ENCODE measurements at regions not wholly inside any gene's neighbourhood (a gene's known extent, or its start where the extent isn't known, plus 50 kb on each side); places are given as distances from the start of the nearest gene placed in this dataset.

DNA sequence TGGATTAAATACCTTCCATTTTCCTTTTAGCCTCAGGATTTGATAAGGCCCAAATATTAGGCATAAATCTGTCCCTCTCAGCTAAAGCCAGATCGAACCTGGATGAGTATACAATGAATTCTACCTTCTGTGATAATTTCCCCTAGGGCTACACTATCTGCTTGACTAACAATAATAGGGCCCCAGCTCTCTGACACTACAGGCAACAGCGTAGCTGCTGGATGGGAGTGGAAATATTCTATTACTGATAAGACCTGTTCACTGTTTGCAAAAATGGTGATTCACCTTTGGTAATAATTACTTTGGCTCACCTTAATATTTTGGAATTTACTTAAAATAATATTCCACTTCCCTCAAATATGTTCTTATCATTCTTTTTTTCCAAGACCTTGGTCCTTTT is 644.2 kb upstream of the SEMA6A start:
- no peaks in the 10 kb centered on the region for H3K79me2 ChIP-seq (ENCODE audit: control insufficient read depth, insufficient read depth, low read length)
- SMC1A ChIA-PET (ENCODE audit: uncharacterized antibody, unreplicated experiment): no interaction called here
- H3K27ac ChIP-seq (ENCODE audit: control insufficient read depth, insufficient read depth): no peak overlapping the region
- no TSS peak for BruUV-seq (replicated peaks)
- TF ChIP-seq BMI1 (IDR thresholded peaks at IDR 0.05; ENCODE audit: borderline replicate concordance): no peak
- FAIRE-seq: no peak
- no peak overlapping the region for H3K4me2 ChIP-seq (ENCODE audit: control insufficient read depth, insufficient read depth)
- POLR2A ChIA-PET: no interaction called here
- H3K9me3 ChIP-seq (replicated peaks; ENCODE audit: control insufficient read depth, insufficient read depth, low read length): no peaks in the 10 kb centered on the region
- no peak overlapping the region for H2AFZ ChIP-seq (ENCODE audit: control insufficient read depth, low read depth, low read length)
- CTCF ChIA-PET: no interaction called here
- no peak for DNase-seq (ENCODE audit: low read depth, low spot score)
- in situ Hi-C loops (cut with MboI) (no loop called here), intact Hi-C loops (cut with micrococcal nuclease; ENCODE audit: unreplicated experiment) (no loop called here)
- 0% methylated on average over 2 of the region's 2 CpGs for WGBS (ENCODE audit: insufficient coverage, insufficient replicate concordance, low lambda C conversion rate, missing lambda C conversion rate)
- RAD21 ChIA-PET (ENCODE audit: unreplicated experiment): no interaction called here
- no peak overlapping the region for H3K9ac ChIP-seq (ENCODE audit: control insufficient read depth, insufficient read depth, low read length)
- no peaks in the 10 kb centered on the region for H3K27me3 ChIP-seq (replicated peaks in 1 of 2; ENCODE audit: control insufficient read depth in 2 of 2, insufficient read depth in 2 of 2, low read length in 1 of 2)
- H4K20me1 ChIP-seq (ENCODE audit: control insufficient read depth, insufficient read depth): no peaks in the 10 kb centered on the region
- H3K4me1 ChIP-seq (ENCODE audit: control insufficient read depth, insufficient read depth, low read length): no peaks in the 10 kb centered on the region
- H3K36me3 ChIP-seq (ENCODE audit: control insufficient read depth in 2 of 2, insufficient read depth in 2 of 2, low read length in 1 of 2): no peaks in the 10 kb centered on the region
- no peak for ATAC-seq
- no peak overlapping the region for H3K4me3 ChIP-seq

DNA sequence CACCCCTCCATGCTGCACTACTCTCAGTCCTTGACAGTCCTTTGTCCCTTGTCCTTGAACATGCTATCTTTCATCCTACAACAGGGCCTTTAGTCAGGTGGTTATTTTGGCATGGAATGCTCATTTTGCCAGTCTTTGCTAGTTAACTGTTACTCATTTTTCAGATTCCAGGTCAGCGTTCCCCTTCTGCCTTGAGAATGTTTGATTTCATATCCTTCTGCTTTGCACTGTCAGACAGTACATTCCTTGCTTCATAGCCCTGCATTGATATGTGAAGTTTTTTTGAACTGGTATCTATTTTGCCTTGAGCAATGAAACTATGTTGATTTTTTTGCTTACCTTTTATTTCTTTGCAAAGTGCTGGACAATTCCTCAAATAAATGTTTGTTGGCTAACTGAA is 638.2 kb upstream of the SEMA6A start:
- no peaks in the 10 kb centered on the region for H3K4me1 ChIP-seq (ENCODE audit: control insufficient read depth, insufficient read depth, low read length)
- DNase-seq (ENCODE audit: low read depth, low spot score) (no peak), FAIRE-seq (no peak), ATAC-seq (no peak)
- in situ Hi-C loops (cut with MboI): no loop called here
- no peak overlapping the region for H3K27ac ChIP-seq (ENCODE audit: control insufficient read depth, insufficient read depth)
- intact Hi-C loops (cut with micrococcal nuclease; ENCODE audit: unreplicated experiment): no loop called here
- H4K20me1 ChIP-seq (ENCODE audit: control insufficient read depth, insufficient read depth): no peaks in the 10 kb centered on the region
- POLR2A ChIA-PET: no interaction called here
- H3K36me3 ChIP-seq (ENCODE audit: control insufficient read depth in 2 of 2, insufficient read depth in 2 of 2, low read length in 1 of 2): no peaks in the 10 kb centered on the region
- no peaks in the 10 kb centered on the region for H3K9me3 ChIP-seq (replicated peaks; ENCODE audit: control insufficient read depth, insufficient read depth, low read length)
- no peak overlapping the region for H3K4me3 ChIP-seq
- BruUV-seq (replicated peaks): no TSS peak
- no peak overlapping the region for H3K4me2 ChIP-seq (ENCODE audit: control insufficient read depth, insufficient read depth)
- RAD21 ChIA-PET (ENCODE audit: unreplicated experiment): no interaction called here
- no peaks in the 10 kb centered on the region for H3K27me3 ChIP-seq (replicated peaks in 1 of 2; ENCODE audit: control insufficient read depth in 2 of 2, insufficient read depth in 2 of 2, low read length in 1 of 2)
- TF ChIP-seq CHD4 (IDR thresholded peaks at IDR 0.05): no peak
- TF ChIP-seq NFYB (IDR thresholded peaks at IDR 0.05; ENCODE audit: insufficient read depth, low read depth, low read length): no peak
- TF ChIP-seq ZBED1 (IDR thresholded peaks at IDR 0.05; ENCODE audit: borderline replicate concordance): no peak
- no peak for TF ChIP-seq TARDBP (IDR thresholded peaks at IDR 0.05; ENCODE audit: borderline replicate concordance)
- no peak for TF ChIP-seq MEF2B (IDR thresholded peaks at IDR 0.05; ENCODE audit: partially characterized antibody, poor library complexity, severe bottlenecking)
- TF ChIP-seq, protein P1, sequence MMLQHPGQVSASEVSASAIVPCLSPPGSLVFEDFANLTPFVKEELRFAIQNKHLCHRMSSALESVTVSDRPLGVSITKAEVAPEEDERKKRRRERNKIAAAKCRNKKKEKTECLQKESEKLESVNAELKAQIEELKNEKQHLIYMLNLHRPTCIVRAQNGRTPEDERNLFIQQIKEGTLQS (IDR thresholded peaks at IDR 0.05; ENCODE audit: borderline replicate concordance, extremely low read depth, low read depth, low read length): no peak
- TF ChIP-seq SREBF1 (IDR thresholded peaks at IDR 0.05; ENCODE audit: low read length): no peak
- no peak for TF ChIP-seq IKZF1 (conservative IDR thresholded peaks at IDR 0.05)
- TF ChIP-seq, protein P2, sequence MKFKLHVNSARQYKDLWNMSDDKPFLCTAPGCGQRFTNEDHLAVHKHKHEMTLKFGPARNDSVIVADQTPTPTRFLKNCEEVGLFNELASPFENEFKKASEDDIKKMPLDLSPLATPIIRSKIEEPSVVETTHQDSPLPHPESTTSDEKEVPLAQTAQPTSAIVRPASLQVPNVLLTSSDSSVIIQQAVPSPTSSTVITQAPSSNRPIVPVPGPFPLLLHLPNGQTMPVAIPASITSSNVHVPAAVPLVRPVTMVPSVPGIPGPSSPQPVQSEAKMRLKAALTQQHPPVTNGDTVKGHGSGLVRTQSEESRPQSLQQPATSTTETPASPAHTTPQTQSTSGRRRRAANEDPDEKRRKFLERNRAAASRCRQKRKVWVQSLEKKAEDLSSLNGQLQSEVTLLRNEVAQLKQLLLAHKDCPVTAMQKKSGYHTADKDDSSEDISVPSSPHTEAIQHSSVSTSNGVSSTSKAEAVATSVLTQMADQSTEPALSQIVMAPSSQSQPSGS (IDR thresholded peaks at IDR 0.05; ENCODE audit: low read length): no peak
- TF ChIP-seq, protein P3, sequence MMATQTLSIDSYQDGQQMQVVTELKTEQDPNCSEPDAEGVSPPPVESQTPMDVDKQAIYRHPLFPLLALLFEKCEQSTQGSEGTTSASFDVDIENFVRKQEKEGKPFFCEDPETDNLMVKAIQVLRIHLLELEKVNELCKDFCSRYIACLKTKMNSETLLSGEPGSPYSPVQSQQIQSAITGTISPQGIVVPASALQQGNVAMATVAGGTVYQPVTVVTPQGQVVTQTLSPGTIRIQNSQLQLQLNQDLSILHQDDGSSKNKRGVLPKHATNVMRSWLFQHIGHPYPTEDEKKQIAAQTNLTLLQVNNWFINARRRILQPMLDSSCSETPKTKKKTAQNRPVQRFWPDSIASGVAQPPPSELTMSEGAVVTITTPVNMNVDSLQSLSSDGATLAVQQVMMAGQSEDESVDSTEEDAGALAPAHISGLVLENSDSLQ (IDR thresholded peaks at IDR 0.05): no peak
- TF ChIP-seq FOS (IDR thresholded peaks at IDR 0.05; ENCODE audit: borderline replicate concordance, extremely low read depth, insufficient read length): no peak
- no peaks in the 10 kb centered on the region for H3K79me2 ChIP-seq (ENCODE audit: control insufficient read depth, insufficient read depth, low read length)
- SMC1A ChIA-PET (ENCODE audit: uncharacterized antibody, unreplicated experiment): no interaction called here
- H2AFZ ChIP-seq (ENCODE audit: control insufficient read depth, low read depth, low read length): no peak overlapping the region
- no peak overlapping the region for H3K9ac ChIP-seq (ENCODE audit: control insufficient read depth, insufficient read depth, low read length)
- CTCF ChIA-PET: no interaction called here
- 50% methylated on average over 1 of the region's 1 CpG for WGBS (ENCODE audit: insufficient coverage, insufficient replicate concordance, low lambda C conversion rate, missing lambda C conversion rate)

All from GM12878 (cell line).